IMR-90 (cell line): ENCODE measurements at regions not wholly inside any gene's neighbourhood (a gene's known extent, or its start where the extent isn't known, plus 50 kb on each side); places are given as distances from the start of the nearest gene placed in this dataset.

Source experiments
- ATAC-seq: fragments of 200-7000 bp; cut with Tn5 transposase; 2 replicates; pipeline ENCODE4 v1.9.1; 2020; ENCODE audit warnings: low read depth, mild to moderate bottlenecking, moderate library complexity
- BruUV-seq: library from RNA; stranded (reverse); fragments of 400-500 nt; replicated peaks from 2 replicates; lab custom pipeline; 2021; lab: Mats Ljungman, UMichigan
- CTCF ChIA-PET: fragments of 300-600 bp; formaldehyde crosslinking; extraction: SDS; loops from one replicate; lab custom pipeline; 2021; ENCODE audit warnings: antibody characterized with exemption; lab: Yijun Ruan, JAX
- POLR2A ChIA-PET: fragments of 300-600 bp; sonication (Branson Sonifier 250); formaldehyde crosslinking; loops from one replicate; lab custom pipeline; 2022; ENCODE audit warnings: antibody characterized with exemption; ENCODE audit not compliant: unreplicated experiment; lab: Charles Lee
- DNase-seq: peaks from one replicate; pipeline ENCODE4 v3.0.0; 2013
- H2AFZ ChIP-seq: replicated peaks from 2 replicates; pipeline ENCODE3; 2013; ENCODE audit warnings: low read length, mild to moderate bottlenecking; ENCODE audit not compliant: poor library complexity
- H2AK5ac ChIP-seq: 2 replicates; pipeline ENCODE4 v1.6.1; 2013; ENCODE audit warnings: low read depth, low read length, inconsistent platforms
- H2AK9ac ChIP-seq: replicated peaks from 2 replicates; pipeline ENCODE3; 2013; ENCODE audit warnings: mild to moderate bottlenecking, low read depth, low read length, moderate library complexity; ENCODE audit not compliant: poor library complexity
- H2BK120ac ChIP-seq: 2 replicates; pipeline ENCODE4 v1.6.1; 2013; ENCODE audit warnings: low read depth, low read length, inconsistent platforms
- H2BK15ac ChIP-seq: 3 replicates; pipeline ENCODE4 v1.6.1; 2013; ENCODE audit warnings: low read depth, low read length, inconsistent platforms
- H2BK20ac ChIP-seq: 2 replicates; pipeline ENCODE4 v1.6.1; 2013; ENCODE audit warnings: low read depth, mild to moderate bottlenecking, inconsistent platforms, low read length, moderate library complexity
- H2BK5ac ChIP-seq: 2 replicates; pipeline ENCODE4 v1.6.1; 2013; ENCODE audit warnings: mild to moderate bottlenecking, low read depth, low read length, inconsistent platforms; ENCODE audit not compliant: poor library complexity, severe bottlenecking
- H3K14ac ChIP-seq: replicated peaks from 2 replicates; pipeline ENCODE4 v1.6.1; 2013; ENCODE audit warnings: low read depth, low read length, inconsistent platforms
- H3K18ac ChIP-seq: 2 replicates; pipeline ENCODE4 v1.6.1; 2013; ENCODE audit warnings: low read depth, low read length, control low read depth
- H3K23ac ChIP-seq: 2 replicates; pipeline ENCODE4 v1.6.1; 2013; ENCODE audit warnings: low read depth, low read length, inconsistent platforms
- H3K27ac ChIP-seq: 2 replicates; pipeline ENCODE4 v1.5.1; 2013; ENCODE audit warnings: mild to moderate bottlenecking, control low read depth, low read length; ENCODE audit not compliant: insufficient read depth
- H3K27me3 ChIP-seq: 2 replicates; pipeline ENCODE4 v1.6.1; 2013; ENCODE audit warnings: low read length; ENCODE audit not compliant: control insufficient read depth, insufficient read depth
- H3K36me3 ChIP-seq: 2 replicates; pipeline ENCODE4 v1.6.1; 2013; ENCODE audit warnings: low read length, mixed read lengths; ENCODE audit not compliant: control insufficient read depth, insufficient read depth
- H3K4ac ChIP-seq: 2 replicates; pipeline ENCODE4 v1.6.1; 2013; ENCODE audit warnings: low read depth, low read length, inconsistent platforms
- H3K4me1 ChIP-seq: 2 replicates; pipeline ENCODE4 v1.6.1; 2013; ENCODE audit warnings: low read length, mixed read lengths; ENCODE audit not compliant: control insufficient read depth, insufficient read depth
- H3K4me2 ChIP-seq: 2 replicates; pipeline ENCODE4 v1.6.1; 2013; ENCODE audit warnings: low read depth, mild to moderate bottlenecking, control low read depth, low read length, moderate library complexity
- H3K4me3 ChIP-seq: 2 replicates; pipeline ENCODE4 v1.5.1; 2013; ENCODE audit warnings: low read depth, mild to moderate bottlenecking, control low read depth, low read length, moderate library complexity; ENCODE audit not compliant: insufficient read depth
- H3K56ac ChIP-seq: 2 replicates; pipeline ENCODE4 v1.6.1; 2013; ENCODE audit warnings: low read length, inconsistent platforms; ENCODE audit not compliant: insufficient read depth; ENCODE audit errors: extremely low read depth
- H3K79me1 ChIP-seq, 2 experiments: 2 replicates each; pipeline ENCODE4 v1.6.1; 2013; ENCODE audit warnings: low read length in 2 of 2, inconsistent platforms in 1 of 2, low read depth in 1 of 2
- H3K9ac ChIP-seq: 2 replicates; pipeline ENCODE4 v1.6.1; 2013; ENCODE audit warnings: low read depth, low read length, control low read depth
- H3K9me1 ChIP-seq: 2 replicates; pipeline ENCODE4 v1.6.1; 2013; ENCODE audit warnings: low read length, inconsistent platforms; ENCODE audit not compliant: insufficient read depth
- H3K9me3 ChIP-seq: 2 replicates; pipeline ENCODE4 v1.6.1; 2013; ENCODE audit warnings: low read length; ENCODE audit not compliant: control insufficient read depth, insufficient read depth
- H4K20me1 ChIP-seq: 2 replicates; pipeline ENCODE4 v1.6.1; 2013; ENCODE audit warnings: low read length, inconsistent platforms; ENCODE audit not compliant: insufficient read depth
- H4K5ac ChIP-seq: 2 replicates; pipeline ENCODE4 v1.6.1; 2013; ENCODE audit warnings: mild to moderate bottlenecking, low read depth, low read length, control low read depth
- H4K8ac ChIP-seq, 2 experiments: 2 replicates each; pipeline ENCODE4 v1.6.1; 2013; ENCODE audit warnings: low read depth in 2 of 2, low read length in 2 of 2, control low read depth in 1 of 2, inconsistent platforms in 1 of 2
- H4K91ac ChIP-seq: 2 replicates; pipeline ENCODE4 v1.6.1; 2013; ENCODE audit warnings: low read depth, low read length, inconsistent platforms; ENCODE audit not compliant: insufficient read depth
- CEBPB ChIP-seq: IDR thresholded peaks from 2 replicates; pipeline ENCODE4 v1.6.1; 2012; ENCODE audit warnings: low read depth, low read length, improper control_type of control experiment
- ELK1 ChIP-seq: fragments of 150-350 bp; IDR thresholded peaks from 2 replicates; pipeline ENCODE4 v1.6.1; 2016; ENCODE audit warnings: low read depth, mild to moderate bottlenecking, low read length, moderate library complexity, borderline replicate concordance
- FOS ChIP-seq: fragments of 150-350 bp; IDR thresholded peaks from 2 replicates; pipeline ENCODE4 v1.6.1; 2016; ENCODE audit warnings: low read depth, low read length
- MAZ ChIP-seq: IDR thresholded peaks from 2 replicates; pipeline ENCODE4 v1.6.1; 2012; ENCODE audit warnings: low read depth, mild to moderate bottlenecking, low read length, improper control_type of control experiment, moderate library complexity, borderline replicate concordance
- MXI1 ChIP-seq: IDR thresholded peaks from 2 replicates; pipeline ENCODE4 v1.6.1; 2012; ENCODE audit warnings: low read depth, mild to moderate bottlenecking, low read length, moderate library complexity, borderline replicate concordance
- RAD21 ChIP-seq: IDR thresholded peaks from 2 replicates; pipeline ENCODE4 v1.6.1; 2012; ENCODE audit warnings: low read length, improper control_type of control experiment
- RCOR1 ChIP-seq: IDR thresholded peaks from 2 replicates; pipeline ENCODE4 v1.6.1; 2012; ENCODE audit warnings: mild to moderate bottlenecking, low read length, improper control_type of control experiment; ENCODE audit not compliant: insufficient replicate concordance
- USF2 ChIP-seq: fragments of 150-350 bp; IDR thresholded peaks from 2 replicates; pipeline ENCODE4 v1.6.1; 2017; ENCODE audit warnings: mild to moderate bottlenecking, antibody characterized with exemption, low read length, low read depth
- WGBS, 2 experiments: methylation state at CpG; one replicate each; pipeline versions ENCODE4 v1.1.5 to v1.1.7; 2013; ENCODE audit warnings: missing lambda C conversion rate in 2 of 2; ENCODE audit not compliant: insufficient read length in 1 of 2; ENCODE audit errors: extremely low coverage in 2 of 2; 5-methylcytosine and 5-hydroxymethylcytosine counted together
- dilution Hi-C: fragments of 300-500 bp; cut with HindIII; formaldehyde crosslinking; loops from one replicate; pipeline ENCODE4 v1.14.3; 2018; ENCODE audit warnings: low sequenced_read_pairs; ENCODE audit not compliant: unreplicated experiment
- in situ Hi-C: fragments of 300-500 bp; cut with MboI; formaldehyde crosslinking; loops from 3 replicates; pipeline ENCODE4 v1.14.3; 2019; ENCODE audit warnings: low sequenced_read_pairs, inconsistent platforms, mixed read lengths
- intact Hi-C: fragments of 100-400 bp; cut with micrococcal nuclease; formaldehyde crosslinking; loops from 2 replicates; pipeline ENCODE4 v1.10.0; 2022

GRCh38 chr2:120991441-120991840 lies 255.8 kb downstream of the GLI2 start:
- H4K91ac ChIP-seq: no peak overlapping the region
- dilution Hi-C loops (no loop called here), in situ Hi-C loops (no loop called here), intact Hi-C loops (no loop called here)
- CTCF ChIA-PET: interaction anchor here (0.5 kb wide), 1 partner anchor 291 kb away, joined by 3 read pairs; no protein-coding TSS in a partner anchor
- H3K4me3 ChIP-seq: no peak overlapping the region
- no peak overlapping the region for H2AFZ ChIP-seq
- H3K56ac ChIP-seq: no peak overlapping the region
- H3K9me1 ChIP-seq: peaks cover 25% of the 10 kb centered on the region
- DNase-seq: no peak
- H4K5ac ChIP-seq: no peak overlapping the region
- H4K20me1 ChIP-seq: peaks cover 4% of the 10 kb centered on the region
- 0 out of 2 replicates have a peak, but pooled peaks cover 2% of the 10 kb centered on the region for H3K4me1 ChIP-seq
- POLR2A ChIA-PET: no interaction called here
- H3K4me2 ChIP-seq: no peak overlapping the region
- no peak overlapping the region for H2BK20ac ChIP-seq
- no peak for ATAC-seq
- H3K36me3 ChIP-seq: peaks cover 57% of the 10 kb centered on the region
- no peak overlapping the region for H3K18ac ChIP-seq
- H2BK5ac ChIP-seq: no peak overlapping the region
- no peak overlapping the region for H3K23ac ChIP-seq
- H3K9ac ChIP-seq: no peak overlapping the region
- H2BK15ac ChIP-seq: no peak overlapping the region
- no peaks in the 10 kb centered on the region for H3K27me3 ChIP-seq
- H2AK9ac ChIP-seq: no peak overlapping the region
- no TSS peak for BruUV-seq
- H3K14ac ChIP-seq: no peak overlapping the region
- H3K9me3 ChIP-seq: no peaks in the 10 kb centered on the region
- H2BK120ac ChIP-seq: no peak overlapping the region
- WGBS, 2 experiments: 90% methylated on average over 4 of the region's 11 CpGs; no CpG with 5 or more reads in 1 of the 2 experiments
- H3K79me1 ChIP-seq: peaks cover 6 to 27% of the 10 kb centered on the region in 2 experiments; a peak in 3 of 4 replicates
- H4K8ac ChIP-seq: no peak overlapping the region
- TF ChIP-seq MXI1: no peak
- TF ChIP-seq USF2: no peak
- TF ChIP-seq MAZ: no peak
- no peak for TF ChIP-seq RCOR1
- TF ChIP-seq RAD21: no peak
- no peak for TF ChIP-seq CEBPB
- TF ChIP-seq ELK1: no peak
- TF ChIP-seq FOS: no peak
- H3K4ac ChIP-seq: no peak overlapping the region
- no peak overlapping the region for H2AK5ac ChIP-seq
- H3K27ac ChIP-seq: no peak overlapping the region
